PC-3 (cell line): ENCODE measurements at regions not wholly inside any gene's neighbourhood (a gene's known extent, or its start where the extent isn't known, plus 50 kb on each side); places are given as distances from the start of the nearest gene placed in this dataset.

Experiments used
- ATAC-seq: fragments of 200-7000 bp; cut with Tn5 transposase; 2 replicates; pipeline ENCODE4 v1.9.1; 2020; ENCODE audit warnings: mild to moderate bottlenecking, moderate library complexity
- BruUV-seq: library from RNA; stranded (reverse); fragments of 400-500 nt; replicated peaks from 2 replicates; lab custom pipeline; 2021; lab: Mats Ljungman, UMichigan
- CTCF ChIA-PET: fragments of 300-600 bp; sonication (Branson Sonifier 250); formaldehyde crosslinking; loops from one replicate; lab custom pipeline; 2022; ENCODE audit warnings: antibody characterized with exemption; lab: Charles Lee
- POLR2A ChIA-PET: fragments of 300-600 bp; sonication (Branson Sonifier 250); formaldehyde crosslinking; loops from one replicate; lab custom pipeline; 2022; ENCODE audit warnings: antibody characterized with exemption; ENCODE audit not compliant: unreplicated experiment; lab: Charles Lee
- DNase-seq: peaks from one replicate; pipeline ENCODE4 v3.0.0-alpha.2; 2015
- H2AFZ ChIP-seq: fragments of 300-600 bp; sonication (generic); 2 replicates; pipeline ENCODE4 v1.6.0; 2016; ENCODE audit warnings: antibody characterized with exemption, low read length
- H3F3A ChIP-seq: fragments of 300-600 bp; sonication (generic); one replicate; pipeline ENCODE4 v1.6.0; 2017; ENCODE audit warnings: antibody characterized with exemption, low read length, control low read depth, mild to moderate bottlenecking; ENCODE audit not compliant: unreplicated experiment
- H3K27ac ChIP-seq: fragments of 300-600 bp; sonication (generic); 2 replicates; pipeline ENCODE4 v1.5.1; 2016; ENCODE audit warnings: mild to moderate bottlenecking, low read length
- H3K27me3 ChIP-seq: fragments of 300-600 bp; sonication (generic); 2 replicates; pipeline ENCODE4 v1.6.1; 2016; ENCODE audit warnings: low read length, mixed read lengths
- H3K36me3 ChIP-seq: fragments of 300-600 bp; sonication (generic); 2 replicates; pipeline ENCODE4 v1.6.1; 2016; ENCODE audit warnings: low read depth, mixed run types, low read length, mixed read lengths
- H3K4me1 ChIP-seq: fragments of 300-600 bp; sonication (generic); 2 replicates; pipeline ENCODE4 v1.5.1; 2016; ENCODE audit warnings: low read length; ENCODE audit not compliant: insufficient read depth
- H3K4me2 ChIP-seq: fragments of 300-600 bp; sonication (generic); 2 replicates; pipeline ENCODE4 v1.6.0; 2016; ENCODE audit warnings: low read length
- H3K4me3 ChIP-seq: fragments of 300-600 bp; sonication (generic); 2 replicates; pipeline ENCODE4 v1.5.1; 2016; ENCODE audit warnings: mild to moderate bottlenecking, low read length, mixed read lengths
- H3K79me2 ChIP-seq: fragments of 300-600 bp; sonication (generic); 2 replicates; pipeline ENCODE4 v1.6.1; 2017; ENCODE audit warnings: low read length, mixed read lengths
- H3K9ac ChIP-seq: fragments of 300-600 bp; sonication (generic); 2 replicates; pipeline ENCODE4 v1.6.0; 2016; ENCODE audit warnings: mild to moderate bottlenecking, low read length
- H3K9me2 ChIP-seq: fragments of 300-600 bp; sonication (generic); replicated peaks from 2 replicates; pipeline ENCODE4 v1.6.1; 2016; ENCODE audit warnings: mixed run types, low read length, mixed read lengths
- H3K9me3 ChIP-seq: fragments of 300-600 bp; sonication (generic); 2 replicates; pipeline ENCODE4 v1.6.1; 2016; ENCODE audit warnings: low read length, mixed read lengths
- H4K20me1 ChIP-seq: fragments of 300-600 bp; sonication (generic); 2 replicates; pipeline ENCODE4 v1.6.1; 2016; ENCODE audit warnings: low read length, mixed read lengths
- CTCF ChIP-seq: fragments of 300-600 bp; sonication (generic); conservative IDR thresholded peaks from 2 replicates; pipeline ENCODE4 v1.5.1; 2017; ENCODE audit warnings: antibody characterized with exemption, low read depth, mild to moderate bottlenecking, low read length
- EZH2 ChIP-seq: fragments of 300-600 bp; sonication (generic); IDR thresholded peaks from one replicate; pipeline ENCODE4 v1.6.1; 2017; ENCODE audit warnings: antibody characterized with exemption, mild to moderate bottlenecking, low read length; ENCODE audit not compliant: unreplicated experiment
- EZH2phosphoT487 ChIP-seq: fragments of 300-600 bp; sonication (generic); IDR thresholded peaks from 2 replicates; pipeline ENCODE4 v1.6.1; 2018; ENCODE audit warnings: mild to moderate bottlenecking, antibody characterized with exemption, low read length, borderline replicate concordance
- intact Hi-C: fragments of 100-400 bp; cut with micrococcal nuclease; formaldehyde crosslinking; loops from 2 replicates; pipeline ENCODE4 v1.9.0; 2023

GRCh38 chr10:106308284-106308683 is 856.2 kb downstream of the SORCS1 start:
- Histone ChIP-seq H3K36me3 (no peaks in the 10 kb centered on the region), H2AFZ (no peak overlapping the region), H3K4me2 (no peak overlapping the region), H3F3A (no peaks in the 10 kb centered on the region), H3K9me3 (no peaks in the 10 kb centered on the region), H3K9ac (no peak overlapping the region), H3K4me1 (no peaks in the 10 kb centered on the region), H3K27ac (no peak overlapping the region), H3K27me3 (no peaks in the 10 kb centered on the region), H3K4me3 (no peak overlapping the region), H3K79me2 (no peaks in the 10 kb centered on the region), H4K20me1 (no peaks in the 10 kb centered on the region), H3K9me2 (no peaks in the 10 kb centered on the region)
- intact Hi-C loops = no loop called here
- no peak for TF ChIP-seq EZH2phosphoT487
- no peak for TF ChIP-seq EZH2
- no peak for TF ChIP-seq CTCF
- ChIA-PET POLR2A (no interaction called here), CTCF (no interaction called here)
- BruUV-seq = no TSS peak
- ATAC-seq (no peak), DNase-seq (no peak)

GRCh38 chr10:106304056-106304455 is 860.5 kb downstream of the SORCS1 start:
- H3K27ac ChIP-seq = no peak overlapping the region
- no peak overlapping the region for H2AFZ ChIP-seq
- H3K9me3 ChIP-seq = no peaks in the 10 kb centered on the region
- no peak overlapping the region for H3K4me2 ChIP-seq
- no peaks in the 10 kb centered on the region for H4K20me1 ChIP-seq
- H3K36me3 ChIP-seq = no peaks in the 10 kb centered on the region
- BruUV-seq = no TSS peak
- POLR2A ChIA-PET = no interaction called here
- H3K4me1 ChIP-seq = no peaks in the 10 kb centered on the region
- no peak for DNase-seq
- no peaks in the 10 kb centered on the region for H3K27me3 ChIP-seq
- no peaks in the 10 kb centered on the region for H3K9me2 ChIP-seq
- no peak overlapping the region for H3K9ac ChIP-seq
- no peak for TF ChIP-seq CTCF
- TF ChIP-seq EZH2phosphoT487 = no peak
- no peak for TF ChIP-seq EZH2
- intact Hi-C loops = no loop called here
- H3K4me3 ChIP-seq = no peak overlapping the region
- CTCF ChIA-PET = no interaction called here
- H3K79me2 ChIP-seq = no peaks in the 10 kb centered on the region
- no peak for ATAC-seq
- H3F3A ChIP-seq = no peaks in the 10 kb centered on the region

- DNase-seq (no peak), ATAC-seq (no peak)
- no peak overlapping the region for H3K27ac ChIP-seq
- ChIA-PET CTCF (no interaction called here), POLR2A (no interaction called here)
- H3K27me3 ChIP-seq = no peaks in the 10 kb centered on the region
- no peaks in the 10 kb centered on the region for H3F3A ChIP-seq
- H3K4me3 ChIP-seq = no peak overlapping the region
- intact Hi-C loops = no loop called here
- no peaks in the 10 kb centered on the region for H3K36me3 ChIP-seq
- no peaks in the 10 kb centered on the region for H3K9me3 ChIP-seq
- H3K79me2 ChIP-seq = no peaks in the 10 kb centered on the region
- TF ChIP-seq EZH2phosphoT487 = no peak
- TF ChIP-seq EZH2 = no peak
- TF ChIP-seq CTCF = no peak
- H3K9ac ChIP-seq = no peak overlapping the region
- no peaks in the 10 kb centered on the region for H3K4me1 ChIP-seq
- no peak overlapping the region for H3K4me2 ChIP-seq
- H3K9me2 ChIP-seq = no peaks in the 10 kb centered on the region
- no peaks in the 10 kb centered on the region for H4K20me1 ChIP-seq
- no peak overlapping the region for H2AFZ ChIP-seq
- no TSS peak for BruUV-seq
Observed at GRCh38 chr10:106302961-106303360, 861.5 kb downstream of the SORCS1 start.
